Stimulated activated CD8-positive, alpha-beta memory T cell treated with anti-CD3 and anti-CD28 coated beads, Interleukin-12 subunit alpha, Interleukin-12 subunit beta, amount 100 ng/mL, for 1 hour (primary cell): ENCODE measurements at regions not wholly inside any gene's neighbourhood (a gene's known extent, or its start where the extent isn't known, plus 50 kb on each side); places are given as distances from the start of the nearest gene placed in this dataset.

Source experiments
- DNase-seq: peaks from one replicate; pipeline ENCODE4 v3.0.0-alpha.2; 2020; ENCODE audit warnings: low read depth

- no peak for DNase-seq
Observed at GRCh38 chr13:73198991-73199411, 140.2 kb downstream of the KLF5 start.

- DNase-seq: no peak
Observed at GRCh38 chr13:73195091-73195490, 136.3 kb downstream of the KLF5 start.

DNA sequence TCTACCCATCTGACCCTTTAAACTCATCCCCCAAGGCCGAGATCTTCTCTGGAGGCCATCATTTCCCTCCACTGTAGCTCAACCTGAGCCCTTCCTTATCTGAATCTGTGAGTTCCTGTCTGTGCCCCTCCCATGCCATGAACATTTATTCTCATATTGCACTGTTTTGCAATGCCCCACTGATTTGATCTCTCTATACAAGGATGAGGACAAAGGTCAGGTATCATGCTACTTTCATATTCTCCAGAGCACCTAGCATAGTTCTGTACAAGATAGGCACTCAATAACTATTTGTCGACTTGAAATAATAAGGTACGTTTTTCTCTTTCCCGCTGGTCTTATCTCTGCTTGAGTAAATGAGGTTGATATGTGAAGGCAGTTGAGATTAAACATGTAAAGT, 135.5 kb downstream of the KLF5 start:
- DNase-seq: no peak

- DNase-seq: no peak
Observed at GRCh38 chr13:73193554-73193953, 134.7 kb downstream of the KLF5 start.

GRCh38 chr13:73190477-73190876, 131.7 kb downstream of the KLF5 start:
- no peak for DNase-seq

DNA sequence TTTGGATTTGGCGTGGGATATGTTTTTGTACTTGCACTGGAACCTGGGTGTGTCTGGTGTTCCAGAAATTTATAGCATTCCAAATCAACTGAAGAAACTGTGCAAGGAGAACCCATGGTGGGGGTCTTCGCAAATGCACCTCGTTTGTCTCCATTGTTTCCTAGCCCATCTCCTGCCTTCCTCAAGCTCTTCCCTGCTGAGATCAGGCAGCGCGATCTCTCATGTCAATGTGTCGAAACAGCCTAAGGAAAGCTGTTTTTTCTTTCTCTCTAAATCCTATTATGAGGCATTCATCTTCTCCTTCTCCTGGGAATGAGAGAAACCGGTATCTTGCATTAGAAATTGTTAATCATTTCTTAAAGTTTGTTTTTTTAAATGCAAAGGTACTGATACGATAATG, 131.0 kb downstream of the KLF5 start:
- DNase-seq: no peak

DNA sequence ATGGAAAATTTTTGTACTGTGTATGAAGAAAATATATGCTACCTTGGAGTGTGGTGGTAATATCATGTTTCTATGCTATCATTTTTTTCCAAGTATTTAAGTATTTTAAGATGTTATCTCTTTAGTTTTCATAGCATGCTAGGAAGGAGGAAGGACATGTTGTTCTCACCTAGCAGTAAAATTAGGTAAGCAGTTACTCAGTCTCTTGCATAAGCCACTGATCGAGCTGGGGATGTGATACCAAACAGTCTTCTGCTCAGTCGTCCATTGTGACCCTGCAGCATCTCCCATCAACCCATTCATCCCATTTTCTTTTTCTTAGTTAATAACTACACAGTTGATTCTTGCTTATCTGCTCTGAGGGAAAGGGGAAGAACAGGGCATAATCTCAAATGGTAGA, 130.6 kb downstream of the KLF5 start:
- DNase-seq: no peak

DNA sequence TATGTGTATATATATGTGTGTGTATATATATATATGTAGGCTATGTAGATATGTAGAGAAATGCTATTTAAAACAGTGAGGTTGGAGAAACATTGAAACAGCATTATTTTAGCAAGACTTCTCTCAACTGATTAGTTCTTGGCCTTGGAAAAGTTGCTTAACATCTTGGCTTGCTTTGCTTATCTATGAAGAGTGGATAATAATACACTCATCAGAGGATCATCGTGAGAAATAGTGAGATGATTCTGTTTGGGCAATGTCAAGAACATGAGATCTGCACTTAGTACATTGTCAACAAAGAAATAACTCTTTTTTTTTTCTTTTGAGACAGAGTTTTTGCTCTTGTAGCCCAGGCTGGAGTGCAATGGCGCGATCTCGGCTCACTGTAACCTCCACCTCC, 128.3 kb downstream of the KLF5 start:
- no peak for DNase-seq

- no peak for DNase-seq
Observed at GRCh38 chr13:73179650-73180274, 121.0 kb downstream of the KLF5 start.

DNA sequence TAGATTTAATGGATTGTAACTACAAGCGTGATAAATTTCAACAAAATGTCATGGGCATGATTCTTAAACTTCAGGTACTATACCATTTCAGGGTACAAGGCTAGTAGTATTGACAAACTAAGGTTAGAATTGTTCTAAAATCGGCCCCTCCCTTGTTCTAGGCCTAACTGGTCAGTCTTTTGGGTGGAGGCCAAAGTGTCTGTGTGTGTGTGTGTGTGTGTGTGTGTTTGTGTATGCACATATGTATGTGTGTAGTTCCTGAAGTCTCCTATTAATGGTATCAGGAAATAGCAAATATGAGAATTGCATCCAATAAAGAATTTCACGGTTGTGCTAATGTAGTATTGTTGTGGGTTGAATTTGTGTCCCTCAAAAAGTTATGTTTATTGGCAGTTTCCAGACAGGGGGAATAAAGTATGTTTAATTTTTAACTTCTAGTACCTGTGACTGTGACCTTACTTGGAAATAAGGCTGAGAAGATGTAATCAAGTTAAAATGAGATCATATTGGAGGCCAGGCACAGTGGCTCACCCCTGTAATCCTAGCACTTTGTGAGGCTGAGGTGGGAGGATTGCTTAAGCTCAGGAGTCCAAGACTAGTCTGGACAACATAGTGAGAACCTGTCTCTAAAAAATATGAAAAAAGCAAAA, 119.2 kb downstream of the KLF5 start:
- no peak for DNase-seq

- DNase-seq: no peak
Observed at GRCh38 chr13:73177017-73177416, 118.2 kb downstream of the KLF5 start.

DNA sequence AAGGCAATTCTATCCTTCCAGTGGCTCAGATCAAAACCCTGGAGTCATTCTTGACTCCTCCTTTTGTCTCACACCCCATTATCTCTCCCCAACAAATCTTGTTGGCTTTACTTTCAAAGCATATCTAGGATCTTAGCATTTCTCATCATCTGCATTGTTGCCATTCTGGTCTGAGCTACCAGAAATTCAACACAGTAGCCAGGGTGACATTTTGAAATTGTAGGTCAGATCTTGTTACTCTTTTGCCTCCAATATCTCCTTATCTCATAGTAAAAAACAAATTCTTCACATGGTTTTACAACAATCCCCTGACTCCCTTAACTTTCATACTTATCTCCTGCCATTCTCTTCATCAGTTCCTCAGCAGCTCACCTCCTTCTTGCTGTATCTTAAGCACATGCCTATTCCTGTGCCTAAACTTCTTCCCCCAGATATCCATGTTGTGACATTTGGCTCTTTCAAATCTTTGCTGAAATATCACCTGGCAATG, 115.8 kb downstream of the KLF5 start:
- no peak for DNase-seq

GRCh38 chr13:73173279-73173811, 114.5 kb downstream of the KLF5 start:
- DNase-seq: no peak

GRCh38 chr13:73171926-73172325, 113.1 kb downstream of the KLF5 start:
- DNase-seq: no peak

DNA sequence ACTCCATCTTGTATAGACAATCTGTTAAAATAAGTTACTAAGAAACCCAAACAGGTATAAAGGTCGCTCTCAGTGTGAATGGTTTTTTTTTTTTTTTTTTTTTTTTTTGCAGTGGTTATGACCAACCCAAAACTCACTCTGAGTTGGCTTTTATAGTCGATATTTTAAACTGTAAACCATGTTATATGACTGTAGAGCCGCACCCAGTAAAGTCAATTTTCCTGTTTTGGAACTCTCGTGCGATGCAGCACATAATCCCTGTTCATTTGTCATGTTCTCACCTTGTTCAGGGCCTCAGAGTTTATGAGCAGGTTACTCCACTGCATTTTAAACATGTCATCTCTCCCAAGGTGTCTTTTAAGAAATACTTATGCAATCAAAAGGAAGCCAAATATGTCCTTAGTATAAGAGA, 112.5 kb downstream of the KLF5 start:
- DNase-seq: no peak

DNA sequence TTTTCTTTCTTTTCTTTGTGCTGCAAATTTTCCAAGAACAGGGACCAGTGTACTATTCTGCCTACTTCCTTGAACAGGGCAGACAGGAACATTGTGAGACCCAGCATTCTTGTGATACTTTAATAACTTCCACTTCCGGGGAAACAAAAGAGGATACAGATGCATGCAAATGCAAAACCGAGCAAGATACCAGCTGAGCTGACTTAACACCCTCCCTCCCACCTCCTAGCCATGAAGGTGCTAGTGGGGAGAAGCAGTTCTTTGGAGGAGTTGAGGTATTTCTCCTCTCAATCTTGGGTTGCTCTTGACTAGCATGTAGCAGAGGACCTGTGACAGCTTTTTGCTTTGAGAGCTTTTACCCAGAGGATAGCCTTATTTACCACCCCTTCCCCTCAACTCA, 111.2 kb downstream of the KLF5 start:
- DNase-seq: no peak

GRCh38 chr13:73168953-73169401, 110.2 kb downstream of the KLF5 start:
- no peak for DNase-seq

- no peak for DNase-seq
Observed at GRCh38 chr13:73168226-73168952, 109.6 kb downstream of the KLF5 start.

DNA sequence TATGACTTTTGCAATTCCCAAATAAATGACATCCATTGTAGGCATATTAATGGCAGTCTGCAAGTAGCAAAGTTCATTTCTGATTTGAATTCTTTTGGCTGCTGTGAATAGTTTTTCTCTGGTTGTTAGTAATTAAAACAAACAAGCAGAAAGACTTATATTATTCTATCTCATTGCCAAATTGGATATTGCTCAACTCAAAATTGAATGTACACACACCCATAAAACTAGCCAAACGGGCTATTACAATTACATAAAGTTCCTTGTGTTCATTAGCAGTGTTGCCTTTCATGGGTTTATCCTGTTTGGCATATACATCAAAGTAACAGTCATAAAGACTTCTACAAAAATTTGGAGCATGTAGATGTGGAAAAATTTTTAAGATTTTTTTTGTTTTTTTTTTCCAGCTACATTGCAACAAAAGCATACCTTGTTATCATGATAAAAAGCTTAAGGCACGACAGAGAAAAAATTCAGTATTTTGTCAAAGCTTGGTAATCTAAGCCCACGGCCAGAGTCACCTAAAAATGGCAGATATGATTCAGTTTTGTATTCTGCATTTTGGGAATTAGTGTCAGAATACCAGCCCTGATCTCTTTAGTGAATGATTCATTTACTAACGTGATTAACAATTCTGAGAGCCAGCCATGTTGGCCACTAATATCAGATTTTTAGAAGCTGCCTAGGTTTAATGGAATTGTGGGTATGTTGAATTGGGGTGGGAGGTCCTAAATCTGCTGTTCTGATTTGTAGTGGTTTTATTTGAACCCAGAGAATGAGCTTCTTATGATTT, 108.4 kb downstream of the KLF5 start:
- no peak for DNase-seq

DNA sequence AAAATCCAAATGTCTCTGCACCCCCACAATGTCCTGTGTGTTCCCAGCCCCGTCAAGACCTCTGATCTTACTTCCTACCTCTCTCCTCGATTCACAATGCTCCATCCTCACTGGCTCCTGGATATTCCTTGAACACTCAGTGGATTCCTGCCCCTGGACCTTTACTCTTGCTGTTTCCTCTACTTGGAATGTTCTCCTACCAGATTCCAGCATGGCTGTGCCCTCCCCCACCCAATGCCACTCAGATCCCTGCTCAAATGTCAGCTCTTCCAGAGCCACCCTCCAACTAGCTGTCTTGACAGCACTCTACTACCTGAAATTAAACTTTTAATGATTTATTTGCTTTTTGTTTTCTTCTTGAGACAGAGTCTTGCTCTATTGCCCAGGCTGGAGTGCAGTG, 107.4 kb downstream of the KLF5 start:
- DNase-seq: no peak

- DNase-seq: no peak
Observed at GRCh38 chr13:73162912-73163911, 104.4 kb downstream of the KLF5 start.
